ENCODE measurements at regions not wholly inside any gene's neighbourhood (a gene's known extent, or its start where the extent isn't known, plus 50 kb on each side); places are given as distances from the start of the nearest gene placed in this dataset.
A peak's percentile ranks its signal among the peaks of the same experiment; 100 is the strongest.

- H3K4me1 ChIP-seq = peaks cover 0 to 17% (median 0%) of the 10 kb centered on the region in 3 donors
- TF ChIP-seq, protein P1, sequence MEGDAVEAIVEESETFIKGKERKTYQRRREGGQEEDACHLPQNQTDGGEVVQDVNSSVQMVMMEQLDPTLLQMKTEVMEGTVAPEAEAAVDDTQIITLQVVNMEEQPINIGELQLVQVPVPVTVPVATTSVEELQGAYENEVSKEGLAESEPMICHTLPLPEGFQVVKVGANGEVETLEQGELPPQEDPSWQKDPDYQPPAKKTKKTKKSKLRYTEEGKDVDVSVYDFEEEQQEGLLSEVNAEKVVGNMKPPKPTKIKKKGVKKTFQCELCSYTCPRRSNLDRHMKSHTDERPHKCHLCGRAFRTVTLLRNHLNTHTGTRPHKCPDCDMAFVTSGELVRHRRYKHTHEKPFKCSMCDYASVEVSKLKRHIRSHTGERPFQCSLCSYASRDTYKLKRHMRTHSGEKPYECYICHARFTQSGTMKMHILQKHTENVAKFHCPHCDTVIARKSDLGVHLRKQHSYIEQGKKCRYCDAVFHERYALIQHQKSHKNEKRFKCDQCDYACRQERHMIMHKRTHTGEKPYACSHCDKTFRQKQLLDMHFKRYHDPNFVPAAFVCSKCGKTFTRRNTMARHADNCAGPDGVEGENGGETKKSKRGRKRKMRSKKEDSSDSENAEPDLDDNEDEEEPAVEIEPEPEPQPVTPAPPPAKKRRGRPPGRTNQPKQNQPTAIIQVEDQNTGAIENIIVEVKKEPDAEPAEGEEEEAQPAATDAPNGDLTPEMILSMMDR (IDR thresholded peaks at IDR 0.05) = no peak
- TF ChIP-seq POLR2A (IDR thresholded peaks at IDR 0.05) (no peak), POLR2AphosphoS5 (IDR thresholded peaks at IDR 0.05) (no peak), EP300 (IDR thresholded peaks at IDR 0.05) (no peak)
Measured at GRCh38 chr11:95515371-95515770, 274.2 kb downstream of the FAM76B start.

GRCh38 chr11:95514416-95515110, 275.0 kb downstream of the FAM76B start:
- Histone ChIP-seq H3K36me3 (no peaks in the 10 kb centered on the region), H3K4me1 (peaks cover 0 to 17% (median 0%) of the 10 kb centered on the region in 3 donors), H3K4me3 (no peak overlapping the region), H3K9me3 (no peaks in the 10 kb centered on the region), H3K27ac (no peak overlapping the region), H3K27me3 (no peaks in the 10 kb centered on the region)
- WGBS, 2 donors (ENCODE audit: low coverage in 1 of 2) = 72 to 74% methylated on average over 3 to 4 of the region's 4 CpGs
- TF ChIP-seq EP300 (IDR thresholded peaks at IDR 0.05) (no peak), POLR2A (IDR thresholded peaks at IDR 0.05) (no peak), POLR2AphosphoS5 (IDR thresholded peaks at IDR 0.05) (no peak)
- TF ChIP-seq, protein P1 (IDR thresholded peaks at IDR 0.05) = no peak
- ATAC-seq = no peak

More at GRCh38 chr11:95515371-95515770, 274.2 kb downstream of the FAM76B start:
- no peaks in the 10 kb centered on the region for H3K9me3 ChIP-seq
- H3K27ac ChIP-seq = no peak overlapping the region
- no peaks in the 10 kb centered on the region for H3K36me3 ChIP-seq
- whole genome bisulfite sequencing, 2 donors (ENCODE audit: low coverage in 1 of 2) = 89 to 100% methylated on average over 2 of the region's 2 CpGs
- no peak for ATAC-seq
- no peak overlapping the region for H3K4me3 ChIP-seq
- no peaks in the 10 kb centered on the region for H3K27me3 ChIP-seq

DNA sequence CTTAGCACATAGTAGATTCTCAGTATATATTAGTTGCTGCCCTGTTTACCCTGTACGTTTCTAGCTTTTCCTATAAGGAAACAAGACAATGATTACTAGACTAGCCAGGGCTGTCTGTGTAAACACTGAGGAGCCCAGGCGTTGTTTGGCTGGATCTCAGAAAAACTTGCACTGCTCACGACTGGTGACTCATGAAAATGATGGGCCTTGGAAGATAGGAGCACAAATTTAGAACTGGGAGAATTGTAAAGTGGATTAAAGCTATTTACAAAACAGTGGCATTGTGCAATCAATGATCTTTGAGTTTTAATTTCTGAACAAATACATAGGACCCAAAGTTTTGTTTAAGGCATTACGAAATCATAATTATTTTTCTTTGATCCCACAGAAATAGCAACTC, 276.9 kb downstream of the FAM76B start:
- Histone ChIP-seq H3K4me3 (no peak overlapping the region), H3K27ac (peak overlapping the region; percentile 43 to 74 (median 68)), H3K4me1 (peaks cover 0 to 17% (median 0%) of the 10 kb centered on the region in 3 donors), H3K9me3 (no peaks in the 10 kb centered on the region), H3K36me3 (no peaks in the 10 kb centered on the region), H3K27me3 (no peaks in the 10 kb centered on the region)
- 18 to 26% methylated on average over 4 of the region's 4 CpGs for WGBS, 2 donors (ENCODE audit: low coverage in 1 of 2)
- TF ChIP-seq POLR2AphosphoS5 (IDR thresholded peaks at IDR 0.05) = peak; percentile 66
- TF ChIP-seq, protein P1 (IDR thresholded peaks at IDR 0.05) = no peak
- peak; percentile 87 for ATAC-seq

DNA sequence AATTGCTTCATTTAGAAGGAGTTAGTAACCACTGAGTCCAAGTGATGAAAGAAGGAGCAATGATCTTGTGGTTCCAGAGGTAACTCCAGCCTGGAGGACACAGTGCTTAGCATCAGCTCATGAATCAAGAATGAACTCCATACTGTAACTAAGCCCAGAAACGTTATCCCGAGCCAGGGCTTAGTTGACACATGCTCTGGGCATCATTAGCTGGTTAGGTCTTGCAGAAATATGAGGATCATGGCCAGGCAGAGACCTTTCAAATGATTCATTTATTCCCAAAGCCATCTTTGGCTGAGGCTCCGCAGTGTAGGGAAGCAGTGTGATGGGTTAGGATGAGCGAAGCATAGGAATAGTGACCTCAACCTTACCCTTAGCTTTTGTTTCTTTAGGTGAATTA, 277.4 kb downstream of the FAM76B start:
- WGBS, 2 donors (ENCODE audit: low coverage in 1 of 2) = 13 to 40% methylated on average over 4 of the region's 4 CpGs
- H3K36me3 ChIP-seq = no peaks in the 10 kb centered on the region
- TF ChIP-seq EP300 (IDR thresholded peaks at IDR 0.05) = no peak
- TF ChIP-seq, protein P1 (IDR thresholded peaks at IDR 0.05) = peak in 1 of 4 experiments; percentile 2
- TF ChIP-seq POLR2AphosphoS5 (IDR thresholded peaks at IDR 0.05) = peak; percentile 89
- no peak for TF ChIP-seq POLR2A (IDR thresholded peaks at IDR 0.05)
- no peak overlapping the region for H3K4me3 ChIP-seq
- peak; percentile 91 for ATAC-seq
- H3K9me3 ChIP-seq = no peaks in the 10 kb centered on the region
- H3K4me1 ChIP-seq = peaks cover 0 to 17% (median 0%) of the 10 kb centered on the region in 3 donors
- H3K27ac ChIP-seq = peak overlapping the region; percentile 43 to 74 (median 68)
- H3K27me3 ChIP-seq = no peaks in the 10 kb centered on the region
